ENCODE measurements at regions not wholly inside any gene's neighbourhood (a gene's known extent, or its start where the extent isn't known, plus 50 kb on each side); places are given as distances from the start of the nearest gene placed in this dataset.

DNA sequence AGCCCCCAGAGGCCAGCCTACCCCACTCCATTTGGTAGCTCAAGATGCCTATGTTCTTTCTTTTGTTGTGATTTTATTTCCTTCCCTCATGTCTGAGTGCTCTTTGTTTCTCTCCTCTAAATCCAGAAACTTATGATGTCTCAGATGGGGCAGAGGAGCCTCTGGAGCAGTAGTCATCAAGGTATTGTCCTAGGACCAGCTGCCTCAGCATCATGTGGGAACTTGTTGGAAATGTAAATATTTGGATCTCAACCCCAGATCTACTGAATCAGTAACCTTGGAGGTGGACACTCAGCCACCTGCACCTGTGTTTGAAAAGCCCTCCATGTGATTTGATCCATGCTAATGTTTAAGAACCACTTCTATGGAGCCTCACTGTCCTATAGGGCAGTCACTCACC lies 593.1 kb upstream of the PLXNA2 start:
- Mint-ChIP-seq H3K4me1 (ENCODE audit: low read depth) (no peaks in the 10 kb centered on the region), H3K4me3 (no peak overlapping the region), H3K27ac (no peak overlapping the region), H3K27me3 (ENCODE audit: insufficient read depth) (no peaks in the 10 kb centered on the region; the same call in 1 of the 2 replicates), H3K36me3 (ENCODE audit: low read depth) (peaks cover under 1% of the 10 kb centered on the region; the same call in 1 of the 2 replicates), H3K9me3 (peaks cover 26% of the 10 kb centered on the region)
- TF ChIP-seq, protein P1, sequence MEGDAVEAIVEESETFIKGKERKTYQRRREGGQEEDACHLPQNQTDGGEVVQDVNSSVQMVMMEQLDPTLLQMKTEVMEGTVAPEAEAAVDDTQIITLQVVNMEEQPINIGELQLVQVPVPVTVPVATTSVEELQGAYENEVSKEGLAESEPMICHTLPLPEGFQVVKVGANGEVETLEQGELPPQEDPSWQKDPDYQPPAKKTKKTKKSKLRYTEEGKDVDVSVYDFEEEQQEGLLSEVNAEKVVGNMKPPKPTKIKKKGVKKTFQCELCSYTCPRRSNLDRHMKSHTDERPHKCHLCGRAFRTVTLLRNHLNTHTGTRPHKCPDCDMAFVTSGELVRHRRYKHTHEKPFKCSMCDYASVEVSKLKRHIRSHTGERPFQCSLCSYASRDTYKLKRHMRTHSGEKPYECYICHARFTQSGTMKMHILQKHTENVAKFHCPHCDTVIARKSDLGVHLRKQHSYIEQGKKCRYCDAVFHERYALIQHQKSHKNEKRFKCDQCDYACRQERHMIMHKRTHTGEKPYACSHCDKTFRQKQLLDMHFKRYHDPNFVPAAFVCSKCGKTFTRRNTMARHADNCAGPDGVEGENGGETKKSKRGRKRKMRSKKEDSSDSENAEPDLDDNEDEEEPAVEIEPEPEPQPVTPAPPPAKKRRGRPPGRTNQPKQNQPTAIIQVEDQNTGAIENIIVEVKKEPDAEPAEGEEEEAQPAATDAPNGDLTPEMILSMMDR (IDR thresholded peaks at IDR 0.05), result no peak
- no peak for DNase-seq

- TF ChIP-seq, protein P1 (IDR thresholded peaks at IDR 0.05), result no peak
- Mint-ChIP-seq H3K4me1 (ENCODE audit: low read depth) (no peaks in the 10 kb centered on the region), H3K36me3 (ENCODE audit: low read depth) (peaks cover 5% of the 10 kb centered on the region; the same call in 1 of the 2 replicates), H3K9me3 (peaks cover 31% of the 10 kb centered on the region), H3K27ac (no peak overlapping the region), H3K27me3 (ENCODE audit: insufficient read depth) (no peaks in the 10 kb centered on the region), H3K4me3 (no peak overlapping the region)
- no peak for DNase-seq
Measured at GRCh38 chr1:208841436-208841835, 597.3 kb upstream of the PLXNA2 start.

GRCh38 chr1:208842451-208842850 lies 598.3 kb upstream of the PLXNA2 start:
- peaks cover 5% of the 10 kb centered on the region; the same call in 1 of the 2 replicates for H3K36me3 Mint-ChIP-seq (ENCODE audit: low read depth)

DNA sequence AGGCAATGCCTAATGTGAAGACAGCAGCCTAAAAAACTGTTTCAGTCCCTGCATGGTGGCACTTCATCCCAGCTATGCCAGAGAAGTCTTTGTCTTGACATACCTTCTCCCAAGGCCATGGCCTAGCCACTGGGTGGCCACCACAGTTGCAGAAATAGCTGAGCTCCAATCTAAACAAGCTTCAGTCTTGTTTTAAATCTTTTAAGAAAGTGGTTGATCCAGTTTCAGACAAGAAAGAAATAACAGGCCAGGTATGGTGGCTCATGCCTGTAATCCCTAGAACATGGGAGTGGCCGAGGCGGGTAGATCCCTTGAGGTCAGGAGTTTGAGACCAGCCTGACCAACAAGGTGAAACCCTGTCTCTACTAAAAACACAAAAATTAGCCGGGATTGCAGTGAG lies 600.0 kb upstream of the PLXNA2 start:
- no peak overlapping the region for H3K4me3 Mint-ChIP-seq
- no peaks in the 10 kb centered on the region for H3K27me3 Mint-ChIP-seq (ENCODE audit: insufficient read depth)
- no peak overlapping the region for H3K27ac Mint-ChIP-seq
- no peak for DNase-seq
- TF ChIP-seq, protein P1 (IDR thresholded peaks at IDR 0.05), result no peak
- H3K36me3 Mint-ChIP-seq (ENCODE audit: low read depth), result peaks cover 5% of the 10 kb centered on the region; the same call in 1 of the 2 replicates
- no peaks in the 10 kb centered on the region for H3K4me1 Mint-ChIP-seq (ENCODE audit: low read depth)
- peaks cover 40% of the 10 kb centered on the region for H3K9me3 Mint-ChIP-seq

More at GRCh38 chr1:208842451-208842850, 598.3 kb upstream of the PLXNA2 start:
- Mint-ChIP-seq H3K4me1 (ENCODE audit: low read depth) (no peaks in the 10 kb centered on the region), H3K9me3 (peaks cover 37% of the 10 kb centered on the region), H3K27ac (no peak overlapping the region), H3K4me3 (no peak overlapping the region), H3K27me3 (ENCODE audit: insufficient read depth) (no peaks in the 10 kb centered on the region)
- TF ChIP-seq, protein P1 (IDR thresholded peaks at IDR 0.05), result no peak
- no peak for DNase-seq

- TF ChIP-seq, protein P1 (IDR thresholded peaks at IDR 0.05), result no peak
- no peaks in the 10 kb centered on the region for H3K36me3 Mint-ChIP-seq (ENCODE audit: low read depth)
- no peak overlapping the region for H3K27ac Mint-ChIP-seq
- H3K9me3 Mint-ChIP-seq, result peaks cover 22% of the 10 kb centered on the region
- H3K4me3 Mint-ChIP-seq, result no peak overlapping the region
- no peak for DNase-seq
- no peaks in the 10 kb centered on the region; the same call in 1 of the 2 replicates for H3K27me3 Mint-ChIP-seq (ENCODE audit: insufficient read depth)
- no peaks in the 10 kb centered on the region for H3K4me1 Mint-ChIP-seq (ENCODE audit: low read depth)
Measured at GRCh38 chr1:208848854-208849253, 604.7 kb upstream of the PLXNA2 start.

- H3K4me3 Mint-ChIP-seq, result no peak overlapping the region
- H3K4me1 Mint-ChIP-seq (ENCODE audit: low read depth), result no peaks in the 10 kb centered on the region
- DNase-seq, result no peak
- H3K27me3 Mint-ChIP-seq (ENCODE audit: insufficient read depth), result no peaks in the 10 kb centered on the region; the same call in 1 of the 2 replicates
- TF ChIP-seq, protein P1 (IDR thresholded peaks at IDR 0.05), result no peak
- no peak overlapping the region for H3K27ac Mint-ChIP-seq
- H3K9me3 Mint-ChIP-seq, result peaks cover 16% of the 10 kb centered on the region
- no peaks in the 10 kb centered on the region for H3K36me3 Mint-ChIP-seq (ENCODE audit: low read depth)
Measured at GRCh38 chr1:208850442-208850841, 606.3 kb upstream of the PLXNA2 start.

All from HFFc6 (cell line).